NK-92 treated with Interleukin-12 subunit alpha and Interleukin-12 subunit beta, amount 100 ng/mL, for 24 hours (cell line): ENCODE measurements at regions not wholly inside any gene's neighbourhood (a gene's known extent, or its start where the extent isn't known, plus 50 kb on each side); places are given as distances from the start of the nearest gene placed in this dataset.

Experiments used
- DNase-seq: peaks from one replicate; lab custom pipeline; 2025; lab: John Stamatoyannopoulos, UW

DNA sequence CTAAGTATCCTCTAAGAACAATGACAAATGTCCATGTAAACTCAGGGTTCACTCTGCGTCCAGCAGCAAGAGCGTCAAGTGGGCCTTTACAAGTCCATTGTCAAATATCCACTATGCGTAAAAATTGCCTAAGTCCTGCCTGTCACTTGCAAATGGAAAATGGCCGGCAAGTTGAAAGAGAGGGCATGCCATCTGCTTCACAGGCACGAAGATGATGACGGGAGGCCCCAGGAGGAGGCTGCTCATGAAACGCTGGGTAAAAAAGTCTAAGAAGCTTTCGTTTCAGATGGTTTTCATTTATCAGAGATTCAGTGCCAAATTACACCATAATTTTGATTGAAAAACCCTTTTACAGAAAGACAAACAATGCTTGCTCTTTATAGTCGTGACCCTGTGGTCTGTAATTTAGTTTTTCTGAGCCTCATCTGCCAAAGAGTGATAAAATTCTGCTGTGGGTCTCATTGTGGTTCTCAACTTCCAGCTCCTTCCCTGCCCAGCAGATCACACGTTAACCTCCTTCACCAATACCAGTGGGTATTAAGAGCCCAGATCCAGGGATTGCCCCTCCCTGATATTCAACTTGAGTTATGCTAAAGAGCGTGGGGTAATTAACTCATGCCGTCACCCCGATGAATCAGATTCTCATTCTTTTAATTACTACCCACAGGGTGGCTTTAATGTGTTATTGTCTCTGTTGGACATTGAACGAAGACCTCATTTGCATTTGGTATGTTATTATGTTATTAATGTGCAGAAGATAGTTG is 160.2 kb upstream of the ALKAL2 start:
- no peak for DNase-seq

DNA sequence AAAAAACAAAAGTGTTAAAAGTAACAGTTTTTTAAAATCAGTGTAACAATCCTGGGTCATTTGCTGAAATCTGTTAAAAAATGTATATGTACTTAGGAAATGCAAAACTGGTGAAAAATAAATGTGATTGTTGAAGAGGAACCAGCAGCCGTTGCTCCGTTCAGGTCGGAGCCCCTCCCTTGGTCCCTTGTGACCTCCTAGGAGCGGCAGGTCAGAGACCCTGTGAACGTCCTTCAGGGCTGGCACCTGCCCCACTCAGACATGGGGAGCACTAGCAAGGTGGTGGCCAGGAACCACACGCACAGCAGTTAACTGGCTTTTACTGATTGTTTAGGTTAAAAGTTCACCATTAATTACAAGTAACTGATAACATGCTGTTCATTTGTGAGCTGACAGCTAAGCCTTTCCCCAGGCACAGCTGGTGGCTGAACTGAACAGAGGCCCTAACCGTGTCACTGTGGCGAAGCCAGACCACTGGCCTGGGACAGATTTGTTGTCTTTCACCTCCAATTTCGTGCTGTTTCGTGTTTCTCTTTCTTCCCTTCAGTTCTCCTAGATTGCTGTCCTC is 159.2 kb upstream of the ALKAL2 start:
- no peak for DNase-seq

DNA sequence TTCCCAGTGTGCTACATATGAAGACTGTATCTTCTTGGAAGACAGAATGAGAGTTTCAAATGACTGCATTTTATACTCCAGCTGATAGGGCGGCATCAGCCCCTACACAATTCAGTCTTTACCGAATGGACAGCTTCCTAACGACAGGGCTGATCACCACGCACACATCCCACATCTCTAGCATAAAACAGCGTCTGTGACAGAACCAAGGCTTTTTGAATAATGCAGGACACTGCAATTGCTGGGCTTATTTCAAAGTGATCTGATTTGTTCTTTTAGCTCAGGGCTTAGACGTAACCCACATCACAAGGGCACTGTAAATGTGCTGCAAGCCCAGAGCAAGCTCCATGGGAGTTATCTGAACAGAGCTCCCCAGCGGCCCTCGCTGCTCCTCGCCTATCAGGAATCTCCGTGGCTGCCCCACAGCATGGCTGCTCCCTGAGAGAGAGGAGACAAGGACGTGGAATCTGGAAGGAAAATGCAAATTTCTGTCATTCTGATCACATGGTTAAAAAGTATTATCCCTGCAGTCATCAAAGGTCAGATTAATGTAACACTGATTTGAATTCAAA is 158.5 kb upstream of the ALKAL2 start:
- no peak for DNase-seq

DNA sequence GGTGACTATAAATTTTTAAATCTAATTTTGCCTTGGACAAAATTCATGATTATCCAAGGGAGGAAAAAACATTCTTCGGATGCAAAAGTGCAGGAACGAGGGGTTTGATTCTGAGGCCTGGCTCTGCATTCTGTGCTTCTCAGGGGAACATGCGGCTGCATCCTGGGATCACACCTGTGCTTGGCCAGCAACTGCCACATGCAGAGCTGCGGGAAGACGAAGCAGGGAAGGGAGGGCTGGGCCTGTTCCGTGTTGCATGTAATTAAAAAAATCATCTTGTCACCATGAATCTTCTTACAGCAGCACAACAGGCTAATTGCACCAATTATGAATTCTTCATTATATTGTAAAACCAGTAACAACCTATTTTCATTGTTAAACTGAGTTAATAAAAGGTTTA is 158.0 kb upstream of the ALKAL2 start:
- no peak for DNase-seq

DNA sequence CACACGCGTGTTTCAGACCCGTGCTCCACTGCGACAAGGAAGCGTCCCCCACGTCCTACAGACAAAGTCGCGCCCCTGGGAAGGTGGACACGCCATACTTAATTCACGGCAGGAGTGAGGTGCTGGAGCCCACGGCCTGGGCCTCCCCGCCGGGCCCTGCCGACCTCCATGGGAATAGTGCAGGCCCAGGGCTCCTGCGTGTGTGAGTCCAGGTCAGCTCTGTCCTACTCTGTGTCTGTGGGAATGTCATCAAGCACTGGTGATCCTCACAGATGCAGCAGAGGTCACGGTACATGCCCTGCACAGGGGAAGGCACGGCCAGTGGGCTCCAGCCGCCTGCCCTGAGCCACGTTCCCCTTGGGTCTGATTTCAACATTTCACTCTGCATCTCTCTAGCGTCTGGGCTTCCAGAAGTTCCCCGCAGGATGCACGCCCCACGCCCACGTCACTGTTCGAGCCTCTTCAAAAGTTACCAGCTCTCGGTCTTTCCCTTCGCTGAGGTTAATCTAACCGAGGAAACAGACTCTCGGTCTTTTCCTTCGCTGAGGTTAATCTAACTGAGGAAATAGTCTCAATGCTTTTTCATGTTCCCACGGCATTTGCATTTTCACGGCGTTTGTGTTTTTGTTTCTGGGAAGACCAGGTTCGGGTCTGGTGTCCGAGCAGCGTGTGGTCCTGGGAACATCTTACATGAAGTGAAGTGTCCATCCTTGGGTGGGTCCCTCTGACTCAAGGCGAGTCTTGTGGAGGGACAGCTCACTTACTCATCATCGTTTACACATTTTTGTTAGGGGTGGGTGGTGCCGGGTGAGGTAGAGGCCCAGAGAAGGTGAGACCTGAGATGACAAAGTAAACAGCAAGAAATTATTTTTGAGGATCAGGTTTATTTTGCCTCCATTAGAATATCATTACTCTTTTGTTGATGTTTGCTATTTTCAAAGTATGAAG is 157.3 kb upstream of the ALKAL2 start:
- DNase-seq: no peak

DNA sequence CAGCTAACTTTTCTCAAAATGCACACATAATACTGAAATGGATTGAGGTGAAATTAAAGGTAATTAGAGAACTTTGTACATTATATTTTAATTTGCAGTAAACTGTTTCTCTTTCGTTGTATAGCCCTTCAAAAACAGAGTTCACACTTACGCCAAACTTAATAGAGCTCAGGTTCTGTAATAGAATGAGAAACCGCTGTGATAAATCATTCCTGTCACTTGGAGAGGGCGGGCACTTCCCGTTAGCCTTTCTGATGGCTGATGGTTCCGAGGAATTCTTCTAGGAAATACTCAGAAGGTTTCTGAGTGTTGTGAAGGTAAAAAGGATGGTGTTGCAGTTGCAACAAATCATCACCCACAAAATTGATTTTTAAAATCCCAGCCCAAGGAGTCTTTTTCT is 155.8 kb upstream of the ALKAL2 start:
- no peak for DNase-seq

DNA sequence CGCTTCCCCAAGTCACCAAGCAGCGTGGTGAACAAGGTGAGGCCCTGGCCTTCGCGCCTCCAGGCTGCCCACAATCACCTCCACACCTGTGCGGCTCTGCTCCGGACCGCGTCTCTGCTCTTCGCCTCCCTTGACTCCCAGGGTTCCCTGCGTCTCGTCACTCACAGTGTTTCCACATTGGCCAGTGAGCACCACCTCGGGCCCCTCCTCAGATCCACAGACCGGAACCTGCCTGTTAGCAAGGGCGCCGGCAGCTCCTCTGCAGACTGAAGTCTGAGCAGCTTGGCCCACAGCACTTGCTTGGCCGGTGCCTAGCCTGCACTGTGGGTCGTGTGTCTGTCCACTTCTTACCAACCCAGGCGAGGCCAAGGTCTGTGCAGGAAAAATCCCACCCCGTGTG is 155.3 kb upstream of the ALKAL2 start:
- DNase-seq: no peak

DNA sequence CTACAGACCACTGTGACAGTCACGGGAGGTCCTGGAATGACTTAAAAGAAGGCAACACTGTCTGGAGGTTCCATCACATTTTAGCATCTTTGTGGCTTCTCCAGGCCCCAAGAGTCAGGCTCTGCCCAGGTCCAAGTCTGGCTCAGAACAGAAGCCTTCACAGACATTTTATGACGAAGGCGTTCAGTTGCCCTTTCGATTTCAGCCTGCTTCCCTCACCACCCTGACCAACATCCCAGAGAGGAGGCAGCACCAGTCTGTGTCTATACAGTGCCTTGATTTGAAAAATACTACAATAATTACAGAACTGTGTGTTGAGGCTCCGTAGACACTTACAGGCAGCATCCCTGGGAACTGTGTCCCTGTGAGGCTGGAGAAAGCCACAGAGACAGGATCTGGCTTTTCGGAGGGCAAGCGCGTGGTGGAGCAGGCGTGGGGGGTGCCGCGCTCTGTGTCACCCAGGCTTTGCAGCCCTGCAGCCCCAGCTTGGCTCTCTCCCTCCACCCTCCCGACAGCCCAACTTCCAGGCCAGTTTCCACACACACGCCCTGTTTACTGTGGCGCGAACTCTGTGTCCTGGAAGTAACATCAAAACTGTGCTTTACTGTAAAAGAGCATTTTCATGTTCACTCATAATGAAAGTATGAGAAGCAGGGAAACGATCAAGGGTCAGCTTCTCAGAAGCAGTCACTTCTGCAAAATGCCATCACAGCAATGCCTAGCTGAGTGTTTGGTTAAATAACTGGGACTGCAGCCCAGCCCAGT is 153.5 kb upstream of the ALKAL2 start:
- DNase-seq: no peak

DNA sequence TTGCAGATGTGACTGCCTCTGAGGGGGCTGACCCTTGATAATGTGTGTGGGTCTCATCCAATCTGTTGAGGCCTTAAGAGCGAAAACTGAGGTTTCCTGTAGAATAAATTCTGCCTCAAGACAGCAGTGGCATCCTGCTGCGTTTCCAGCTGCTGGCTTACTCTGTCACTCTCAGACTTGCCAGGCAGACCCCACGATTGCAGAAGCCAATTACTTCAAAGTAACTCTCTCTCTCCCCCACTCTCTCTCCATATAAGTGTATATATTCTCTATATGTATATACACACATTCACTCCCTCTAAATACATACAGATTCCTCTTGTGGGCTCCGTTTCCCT is 152.5 kb upstream of the ALKAL2 start:
- DNase-seq: no peak

DNA sequence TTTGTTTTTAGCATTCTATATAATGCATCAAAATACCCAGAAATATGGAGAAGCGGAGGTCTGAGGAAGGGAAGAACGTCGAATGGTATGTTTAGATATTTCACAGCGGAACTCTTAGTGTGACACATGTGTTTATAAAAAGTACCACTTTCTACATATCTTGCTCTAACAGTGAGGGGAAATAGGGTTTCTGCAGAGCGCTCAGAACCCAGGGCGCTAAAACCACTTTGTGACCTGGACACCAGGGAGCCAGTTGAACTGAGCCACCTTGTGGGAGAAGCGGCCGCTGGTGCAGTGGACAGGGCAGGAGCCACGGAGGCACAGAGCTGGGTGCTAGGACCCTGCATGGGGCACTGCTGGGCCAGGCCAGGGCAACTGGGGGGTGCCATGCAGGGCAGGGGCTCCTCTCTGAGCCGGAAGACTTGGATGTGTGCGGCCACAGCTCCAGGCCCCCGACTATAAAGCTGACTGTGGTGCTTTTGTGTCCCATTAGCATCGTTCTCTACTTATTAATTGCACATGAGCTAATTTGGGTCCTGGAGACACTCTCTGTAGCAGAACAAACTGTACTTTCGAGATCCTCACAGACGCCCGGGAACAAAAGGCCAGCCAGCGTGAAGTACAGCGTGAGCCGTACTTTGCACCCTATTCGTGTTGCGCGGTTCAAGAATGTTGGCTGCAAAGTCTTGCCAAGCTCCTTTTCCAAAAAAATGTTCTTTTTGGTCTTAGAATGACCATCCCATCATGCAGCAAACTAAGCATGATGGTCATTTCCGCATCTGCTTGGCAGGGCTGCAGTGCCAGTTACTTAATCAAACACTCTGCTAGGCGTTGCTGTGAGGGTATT is 151.9 kb upstream of the ALKAL2 start:
- no peak for DNase-seq

DNA sequence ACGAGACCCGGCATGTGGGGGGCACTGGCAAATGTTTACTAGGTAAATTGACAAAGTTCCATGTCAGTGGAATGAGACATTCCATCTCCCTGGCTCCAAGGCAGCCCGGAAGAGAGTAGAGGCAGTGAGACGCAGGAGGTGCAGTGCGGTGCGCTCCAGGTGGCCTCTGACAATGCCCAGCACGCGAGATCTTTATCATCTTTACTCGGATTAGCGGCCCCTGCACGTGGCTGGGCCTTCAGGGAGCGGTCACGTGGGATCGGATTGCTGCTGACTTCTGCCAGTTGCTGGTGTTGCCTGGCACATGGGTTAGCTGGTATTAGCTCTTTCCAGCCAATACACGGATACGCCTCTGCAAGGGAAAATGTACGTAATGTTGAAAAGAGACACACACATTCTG is 151.2 kb upstream of the ALKAL2 start:
- no peak for DNase-seq

DNA sequence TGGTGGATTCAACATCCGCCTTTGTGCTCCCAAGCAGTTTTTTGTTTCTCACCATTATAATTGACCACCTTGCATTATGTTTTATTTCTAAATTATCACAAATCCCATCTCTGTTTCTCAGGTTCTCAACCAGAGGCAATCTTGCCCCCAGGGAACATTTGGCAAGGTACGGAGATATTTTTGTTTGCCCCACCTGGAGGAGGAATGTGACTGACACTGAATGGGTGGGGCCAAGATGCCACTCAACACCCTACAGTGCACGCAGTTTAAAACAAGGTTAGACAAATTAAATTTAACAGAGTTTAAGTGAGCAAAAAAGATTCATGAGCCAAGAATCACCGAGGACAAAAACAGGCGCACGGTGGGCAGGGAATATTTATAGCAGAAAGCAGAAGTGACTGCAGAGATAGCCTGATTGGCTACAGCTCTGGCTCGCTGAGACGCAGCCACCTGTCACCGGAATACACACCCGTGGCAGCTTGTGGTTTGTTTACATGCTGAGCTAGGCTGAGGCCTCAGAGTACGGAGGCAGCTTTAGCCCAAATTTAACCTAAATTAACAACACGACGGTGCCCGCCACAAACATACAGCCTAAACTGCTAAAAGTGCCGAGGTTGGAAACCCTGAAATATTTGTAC is 150.0 kb upstream of the ALKAL2 start:
- DNase-seq: peak; percentile 16

DNA sequence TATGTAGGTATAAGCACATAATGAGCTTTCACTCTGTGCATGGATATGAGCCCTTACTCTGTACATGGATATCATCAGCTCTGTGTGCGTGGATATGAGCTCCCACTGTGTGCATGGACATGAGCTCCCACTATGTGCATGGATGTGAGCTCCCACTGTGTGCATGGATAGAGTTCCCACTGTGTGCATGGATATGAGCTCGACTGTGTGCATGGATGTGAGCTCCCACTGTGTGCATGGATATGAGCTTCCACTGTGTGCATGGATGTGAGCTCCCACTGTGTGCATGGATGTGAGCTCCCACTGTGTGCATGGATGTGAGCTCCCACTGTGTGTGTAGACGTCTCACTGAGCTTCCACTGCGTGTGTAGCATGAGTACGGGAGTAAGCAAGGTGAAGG is 149.3 kb upstream of the ALKAL2 start:
- DNase-seq: no peak

DNA sequence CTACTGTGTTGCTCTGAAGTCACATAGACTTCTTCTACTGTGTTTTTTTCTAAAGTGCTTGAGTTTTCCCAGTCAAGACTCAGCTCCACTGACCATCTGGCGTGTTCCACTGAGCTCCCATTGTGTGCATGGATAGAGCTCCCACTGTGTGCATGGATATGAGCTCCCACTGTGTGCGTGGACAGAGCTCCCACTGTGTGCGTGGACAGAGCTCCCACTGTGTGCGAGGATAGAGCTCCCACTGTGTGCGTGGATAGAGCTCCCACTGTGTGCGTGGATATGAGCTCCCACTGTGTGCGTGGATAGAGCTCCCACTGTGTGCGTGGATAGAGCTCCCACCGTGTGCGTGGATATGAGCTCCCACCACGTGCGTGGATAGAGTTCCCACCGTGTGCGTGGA is 148.3 kb upstream of the ALKAL2 start:
- no peak for DNase-seq

DNA sequence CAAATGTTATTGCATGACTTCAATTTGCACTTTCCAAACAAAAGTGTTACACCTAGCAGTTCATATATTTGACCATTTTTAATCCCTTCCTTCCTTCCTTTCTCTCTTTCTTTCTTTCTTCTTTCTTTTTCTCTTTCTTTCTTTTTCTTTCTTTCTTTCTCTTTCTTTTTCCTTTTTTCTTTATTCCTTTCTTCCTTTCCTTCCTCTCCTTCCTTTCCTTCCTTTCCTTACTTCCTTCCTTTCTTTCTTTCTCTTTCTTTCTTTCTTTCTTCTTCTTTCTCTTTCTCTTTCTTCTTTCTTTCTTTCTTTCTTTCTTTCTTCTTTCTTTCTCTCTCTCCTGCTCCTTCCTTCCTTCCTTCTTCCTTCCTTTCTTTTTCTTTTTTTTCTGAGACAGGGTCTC is 146.7 kb upstream of the ALKAL2 start:
- no peak for DNase-seq

DNA sequence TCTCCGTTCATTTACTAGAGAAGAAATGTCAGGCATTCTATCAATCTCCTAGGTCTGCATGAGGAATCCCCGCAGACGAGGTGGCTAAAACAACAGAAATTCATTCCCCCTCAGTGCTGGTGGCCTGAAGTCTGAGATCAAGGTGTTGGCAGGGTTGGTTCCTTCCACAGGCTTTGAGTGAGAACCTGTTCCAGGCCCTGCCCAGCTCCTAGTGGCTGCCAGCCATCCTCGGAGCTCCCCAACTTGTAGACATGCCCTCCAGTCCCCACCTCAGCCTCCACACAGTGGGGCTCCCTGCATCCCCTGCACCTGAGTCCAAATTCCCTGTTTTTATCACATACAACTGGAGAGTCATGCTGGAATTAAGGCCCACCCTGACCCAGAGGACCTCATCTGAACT is 145.3 kb upstream of the ALKAL2 start:
- no peak for DNase-seq

DNA sequence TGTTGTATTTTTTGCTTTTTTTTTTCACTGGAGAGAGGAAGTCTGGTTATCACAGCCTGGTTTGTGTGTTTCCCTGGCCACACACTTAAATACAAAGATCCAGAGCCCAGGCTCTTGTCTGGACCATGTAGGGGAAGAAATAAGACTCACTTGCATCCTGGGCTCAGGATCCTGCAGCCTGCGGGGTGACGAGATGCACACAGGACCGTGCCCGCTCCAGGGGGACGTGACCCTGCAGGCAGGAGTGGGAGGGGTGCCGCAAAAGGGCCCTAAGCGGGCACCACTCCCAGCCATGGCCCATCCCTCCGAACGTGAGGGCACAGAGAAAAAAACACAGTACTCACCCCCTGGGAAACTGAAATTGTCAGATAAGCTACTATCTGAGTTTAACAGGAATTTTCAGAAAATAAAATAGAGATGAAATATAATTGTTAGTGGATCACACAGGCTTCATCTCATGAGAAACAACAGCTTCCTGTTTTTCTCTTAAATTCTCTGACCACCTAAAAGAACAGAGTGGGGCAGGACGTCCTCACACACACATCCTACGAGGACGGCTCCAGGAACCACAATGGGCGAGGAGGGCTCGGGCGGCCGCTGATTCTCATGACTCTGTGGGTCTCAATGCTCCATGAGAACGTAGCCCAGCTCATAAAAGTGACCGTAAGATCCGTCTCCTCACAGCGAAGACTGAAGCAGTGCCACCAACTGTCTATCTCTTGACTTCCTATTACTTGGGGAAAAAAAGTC is 142.6 kb upstream of the ALKAL2 start:
- no peak for DNase-seq

DNA sequence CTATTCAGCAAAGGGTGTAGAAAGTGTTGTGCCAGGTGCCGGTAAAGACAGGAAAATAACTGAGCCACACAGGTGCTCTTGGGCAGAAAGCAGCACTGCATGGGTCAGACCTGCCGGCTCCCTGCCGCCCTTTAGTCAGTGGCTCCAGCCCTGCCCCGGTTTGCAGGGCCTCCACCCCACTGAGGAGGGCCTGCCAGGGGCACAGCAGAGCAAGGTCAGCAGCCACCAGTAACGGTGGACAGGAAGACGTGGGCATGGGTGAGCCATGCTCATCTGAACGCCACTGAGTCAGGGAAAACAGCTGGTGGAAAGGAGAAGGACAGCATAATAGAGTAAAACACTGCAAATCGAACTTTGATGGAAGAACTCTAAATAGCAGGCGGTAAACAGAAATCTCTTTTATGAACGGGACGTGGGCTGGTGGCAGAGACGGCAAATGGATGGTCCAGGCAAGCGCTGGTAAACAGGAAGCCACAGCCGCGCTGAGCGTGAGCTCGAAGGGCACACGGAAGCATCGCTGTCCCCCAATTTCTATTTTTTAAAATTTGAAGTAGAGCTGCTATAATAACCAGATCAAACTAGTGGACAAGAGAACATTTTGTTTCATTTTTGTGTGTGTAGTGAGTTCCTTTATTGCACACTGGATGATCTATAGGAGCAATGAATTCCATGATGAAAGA is 141.8 kb upstream of the ALKAL2 start:
- DNase-seq: no peak

DNA sequence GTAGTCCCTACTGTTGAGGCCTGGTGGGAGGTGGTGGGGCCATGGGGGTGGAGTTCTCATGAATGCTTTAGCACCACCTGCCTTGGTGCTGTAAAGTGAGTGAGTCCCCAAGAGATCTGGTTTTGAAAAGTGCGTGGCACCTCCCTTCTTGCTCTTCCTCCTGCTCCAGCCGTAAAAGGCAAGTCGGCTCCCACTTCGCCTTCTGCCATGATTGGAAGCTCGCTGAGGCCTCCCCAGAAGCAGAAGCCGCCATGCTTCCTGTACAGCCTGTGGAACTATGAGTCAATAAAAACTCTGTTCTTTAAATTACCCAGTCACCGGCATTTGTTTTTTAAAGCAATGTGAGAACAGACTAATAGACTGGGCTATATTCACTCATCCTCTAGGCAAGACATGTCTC is 141.3 kb upstream of the ALKAL2 start:
- DNase-seq: no peak
